ENCODE measurements at regions not wholly inside any gene's neighbourhood (a gene's known extent, or its start where the extent isn't known, plus 50 kb on each side); places are given as distances from the start of the nearest gene placed in this dataset.

DNA sequence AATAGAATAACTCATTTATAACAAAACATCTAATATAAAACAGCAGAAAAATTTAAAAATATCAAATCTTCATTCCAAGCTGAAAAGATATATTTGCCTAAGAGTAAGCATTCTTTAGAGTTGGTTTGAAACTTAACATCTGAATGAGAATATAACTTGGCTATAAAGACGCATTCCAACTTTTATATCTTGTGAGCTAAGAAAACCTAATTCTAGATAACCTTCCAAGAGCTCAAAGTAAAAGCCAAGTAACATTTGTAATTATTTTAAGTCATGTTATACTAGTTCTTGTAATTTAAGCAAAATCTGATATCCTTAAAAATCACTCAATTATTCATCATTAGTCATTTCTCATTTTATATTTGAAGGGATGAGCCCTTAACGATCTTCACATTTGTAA is 368.9 kb downstream of the C12orf50 start:
- FAIRE-seq, result no peak
- CTCF ChIA-PET, result interaction anchor here (1.0 to 1.6 kb wide), 2 partner anchors 9 to 11 kb away, joined by 3 to 4 read pairs; no protein-coding TSS in a partner anchor

More for the DNA sequence above, 368.9 kb downstream of the C12orf50 start:
- H3K36me3 ChIP-seq (ENCODE audit: control insufficient read depth in 2 of 2, extremely low read depth in 1 of 2, insufficient read depth in 2 of 2, low read length in 2 of 2), result no peaks in the 10 kb centered on the region
- no peaks in the 10 kb centered on the region for H4K20me1 ChIP-seq (replicated peaks; ENCODE audit: control insufficient read depth, extremely low read depth, insufficient read depth, low read length)
- no TSS peak for BruUV-seq (replicated peaks)
- POLR2A ChIA-PET, result no interaction called here
- H3K4me3 ChIP-seq (replicated peaks in 1 of 3; ENCODE audit: insufficient read depth in 1 of 3, low read depth in 1 of 3, low read length in 3 of 3), result no peak overlapping the region
- H3K9ac ChIP-seq (replicated peaks; ENCODE audit: extremely low read depth, insufficient read depth, low read length), result no peak overlapping the region
- dilution Hi-C loops (cut with MboI; ENCODE audit: extremely low pct_ligation_motif_present, low sequenced_read_pairs) (no loop called here), intact Hi-C loops (cut with micrococcal nuclease) (no loop called here)
- no peak for DNase-seq (ENCODE audit: low read depth, low spot score)
- H3K27me3 ChIP-seq (ENCODE audit: control insufficient read depth in 2 of 2, insufficient read depth in 2 of 2, low read length in 2 of 2), result no peaks in the 10 kb centered on the region
- H3K9me1 ChIP-seq (replicated peaks; ENCODE audit: control insufficient read depth, extremely low read depth, insufficient read depth, low read length), result no peaks in the 10 kb centered on the region
- H3K4me2 ChIP-seq (ENCODE audit: insufficient read depth, low read length), result no peak overlapping the region
- H3K9me3 ChIP-seq (replicated peaks; ENCODE audit: control insufficient read depth, insufficient read depth, low read length), result no peaks in the 10 kb centered on the region
- TF ChIP-seq, protein P1, sequence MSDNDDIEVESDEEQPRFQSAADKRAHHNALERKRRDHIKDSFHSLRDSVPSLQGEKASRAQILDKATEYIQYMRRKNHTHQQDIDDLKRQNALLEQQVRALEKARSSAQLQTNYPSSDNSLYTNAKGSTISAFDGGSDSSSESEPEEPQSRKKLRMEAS (IDR thresholded peaks at IDR 0.05; ENCODE audit: insufficient read depth, insufficient read length), result no peak
- no peak for TF ChIP-seq EZH2 (IDR thresholded peaks at IDR 0.05; ENCODE audit: borderline replicate concordance, low read depth, low read length, severe bottlenecking)
- TF ChIP-seq POLR2AphosphoS5 (IDR thresholded peaks at IDR 0.05; ENCODE audit: insufficient read depth, low read depth, low read length), result no peak
- TF ChIP-seq POLR2A (IDR thresholded peaks at IDR 0.05; ENCODE audit: low read depth, low read length), result no peak
- TF ChIP-seq, protein P2, sequence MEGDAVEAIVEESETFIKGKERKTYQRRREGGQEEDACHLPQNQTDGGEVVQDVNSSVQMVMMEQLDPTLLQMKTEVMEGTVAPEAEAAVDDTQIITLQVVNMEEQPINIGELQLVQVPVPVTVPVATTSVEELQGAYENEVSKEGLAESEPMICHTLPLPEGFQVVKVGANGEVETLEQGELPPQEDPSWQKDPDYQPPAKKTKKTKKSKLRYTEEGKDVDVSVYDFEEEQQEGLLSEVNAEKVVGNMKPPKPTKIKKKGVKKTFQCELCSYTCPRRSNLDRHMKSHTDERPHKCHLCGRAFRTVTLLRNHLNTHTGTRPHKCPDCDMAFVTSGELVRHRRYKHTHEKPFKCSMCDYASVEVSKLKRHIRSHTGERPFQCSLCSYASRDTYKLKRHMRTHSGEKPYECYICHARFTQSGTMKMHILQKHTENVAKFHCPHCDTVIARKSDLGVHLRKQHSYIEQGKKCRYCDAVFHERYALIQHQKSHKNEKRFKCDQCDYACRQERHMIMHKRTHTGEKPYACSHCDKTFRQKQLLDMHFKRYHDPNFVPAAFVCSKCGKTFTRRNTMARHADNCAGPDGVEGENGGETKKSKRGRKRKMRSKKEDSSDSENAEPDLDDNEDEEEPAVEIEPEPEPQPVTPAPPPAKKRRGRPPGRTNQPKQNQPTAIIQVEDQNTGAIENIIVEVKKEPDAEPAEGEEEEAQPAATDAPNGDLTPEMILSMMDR (IDR thresholded peaks at IDR 0.05; ENCODE audit: extremely low read depth in 1 of 2, insufficient read depth in 1 of 2, low read depth in 1 of 2, low read length in 2 of 2), result no peak
- no peak for TF ChIP-seq JUN (IDR thresholded peaks at IDR 0.05; ENCODE audit: borderline replicate concordance, insufficient read depth, insufficient read length, low read depth)
- no peak for TF ChIP-seq GATA2 (IDR thresholded peaks at IDR 0.05; ENCODE audit: insufficient read depth, insufficient read length, low read depth, low read length)
- TF ChIP-seq MYC (IDR thresholded peaks at IDR 0.05; ENCODE audit: low read depth, low read length), result no peak
- no peak overlapping the region for H2AFZ ChIP-seq (ENCODE audit: low read depth, low read length)
- no peak overlapping the region for H3K27ac ChIP-seq (ENCODE audit: insufficient read depth, low read depth, low read length)
- H3K79me2 ChIP-seq (ENCODE audit: control insufficient read depth, insufficient read depth, low read length), result no peaks in the 10 kb centered on the region
- no peaks in the 10 kb centered on the region for H3K4me1 ChIP-seq (ENCODE audit: control insufficient read depth, extremely low read depth, insufficient read depth, low read length)

Measured in endothelial cell of umbilical vein (primary cell).